WTC11 (cell line): ENCODE measurements at regions not wholly inside any gene's neighbourhood (a gene's known extent, or its start where the extent isn't known, plus 50 kb on each side); places are given as distances from the start of the nearest gene placed in this dataset.

ENCODE experiments used
- ATAC-seq: fragments of 200-7000 bp; cut with Tn5 transposase; 2 replicates; pipeline ENCODE4 v1.10.0; 2021; ENCODE audit warnings: mild to moderate bottlenecking, moderate library complexity
- CTCF ChIA-PET: fragments of 300-600 bp; sonication (Branson Sonifier 250); formaldehyde crosslinking; loops from one replicate; lab custom pipeline; 2021; ENCODE audit warnings: antibody characterized with exemption; lab: Charles Lee
- POLR2A ChIA-PET: fragments of 350-600 bp; sonication (Branson Sonifier 250); formaldehyde crosslinking; loops from one replicate; lab custom pipeline; 2021; ENCODE audit warnings: antibody characterized with exemption; lab: Charles Lee
- DNase-seq: peaks from one replicate; pipeline ENCODE4 v3.0.0; 2021; ENCODE audit warnings: low spot score
- H3K27ac Mint-ChIP-seq: 2 replicates; pipeline ENCODE4 v1.8.0; 2021; ENCODE audit warnings: mixed read lengths
- H3K27me3 Mint-ChIP-seq: 2 replicates; pipeline ENCODE4 v1.8.0; 2021; ENCODE audit warnings: low read depth, mild to moderate bottlenecking, moderate library complexity, mixed read lengths
- H3K36me3 Mint-ChIP-seq: 2 replicates; pipeline ENCODE4 v1.8.0; 2021; ENCODE audit warnings: mixed read lengths
- H3K4me1 Mint-ChIP-seq: 2 replicates; pipeline ENCODE4 v1.8.0; 2022; ENCODE audit warnings: mixed read lengths
- H3K4me3 Mint-ChIP-seq: 2 replicates; pipeline ENCODE4 v1.8.0; 2021; ENCODE audit warnings: mild to moderate bottlenecking, moderate library complexity, mixed read lengths
- H3K9me3 Mint-ChIP-seq: 2 replicates; pipeline ENCODE4 v1.8.0; 2021; ENCODE audit warnings: mixed read lengths
- GRHL2 ChIP-seq: fragments of 250-450 bp; sonication (Bioruptor Pico); IDR thresholded peaks from 2 replicates; pipeline ENCODE4 v1.8.0; 2022; ENCODE audit warnings: mild to moderate bottlenecking, moderate library complexity; ENCODE audit not compliant: insufficient replicate concordance, severe bottlenecking
- GTF2I ChIP-seq: fragments of 250-450 bp; sonication (Bioruptor Pico); conservative IDR thresholded peaks from 2 replicates; pipeline ENCODE4 v1.4.0; 2021; ENCODE audit warnings: mild to moderate bottlenecking
- HMGA2 ChIP-seq: fragments of 250-450 bp; sonication (Bioruptor Pico); IDR thresholded peaks from 2 replicates; pipeline ENCODE4 v1.4.0; 2021; ENCODE audit warnings: mild to moderate bottlenecking, moderate library complexity
- NFATC4 ChIP-seq: fragments of 250-450 bp; sonication (Bioruptor Pico); IDR thresholded peaks from 2 replicates; pipeline ENCODE4 v1.9.0; 2021; ENCODE audit warnings: mild to moderate bottlenecking
- NFYB ChIP-seq: sonication (generic); formaldehyde crosslinking; conservative IDR thresholded peaks from 2 replicates; pipeline ENCODE4 v1.8.0; 2022; ENCODE audit warnings: low read depth, missing genetic modification reagents
- NR1H2 ChIP-seq: sonication (generic); formaldehyde crosslinking; IDR thresholded peaks from 2 replicates; pipeline ENCODE4 v1.9.0; 2021; ENCODE audit warnings: mild to moderate bottlenecking, moderate library complexity, missing genetic modification reagents
- NR3C1 ChIP-seq: sonication (generic); formaldehyde crosslinking; conservative IDR thresholded peaks from 2 replicates; pipeline ENCODE4 v1.8.1; 2023; ENCODE audit warnings: low read depth, mild to moderate bottlenecking, missing genetic modification reagents
- TEAD4 ChIP-seq: sonication (generic); formaldehyde crosslinking; IDR thresholded peaks from 2 replicates; pipeline ENCODE4 v1.8.0; 2022; ENCODE audit warnings: mild to moderate bottlenecking, missing genetic modification reagents
- ZNF121 ChIP-seq: sonication (generic); formaldehyde crosslinking; IDR thresholded peaks from 2 replicates; pipeline ENCODE4 v1.8.0; 2023; ENCODE audit warnings: missing genetic modification reagents
- ZNF219 ChIP-seq: sonication (generic); formaldehyde crosslinking; IDR thresholded peaks from 2 replicates; pipeline ENCODE4 v1.8.0; 2023; ENCODE audit warnings: missing genetic modification reagents, mild to moderate bottlenecking, borderline replicate concordance
- ZNF416 ChIP-seq: fragments of 250-450 bp; sonication (Bioruptor Pico); IDR thresholded peaks from 2 replicates; pipeline ENCODE4 v1.9.0; 2021; ENCODE audit warnings: mild to moderate bottlenecking, inconsistent platforms
- ZNF671 ChIP-seq: fragments of 250-450 bp; sonication (Bioruptor Pico); IDR thresholded peaks from 2 replicates; pipeline ENCODE4 v1.8.0; 2021; ENCODE audit warnings: mild to moderate bottlenecking
- TF ChIP-seq, protein P1 (sequence below): sonication (generic); formaldehyde crosslinking; IDR thresholded peaks from 2 replicates; pipeline ENCODE4 v1.8.1; 2023; ENCODE audit warnings: mild to moderate bottlenecking, moderate library complexity, missing genetic modification reagents
- TF ChIP-seq, protein P2 (sequence below): sonication (generic); formaldehyde crosslinking; IDR thresholded peaks from 2 replicates; pipeline ENCODE4 v1.8.0; 2022; ENCODE audit warnings: mild to moderate bottlenecking, missing genetic modification reagents
- TF ChIP-seq, protein P3 (sequence below): fragments of 250-450 bp; sonication (Bioruptor Pico); IDR thresholded peaks from 2 replicates; pipeline ENCODE4 v1.9.0; 2021; ENCODE audit warnings: mild to moderate bottlenecking
- TF ChIP-seq, protein P4 (sequence below): fragments of 250-450 bp; sonication (Bioruptor Pico); IDR thresholded peaks from 2 replicates; pipeline ENCODE4 v1.9.0; 2021; ENCODE audit warnings: moderate library complexity, mild to moderate bottlenecking, inconsistent platforms, borderline replicate concordance
- TF ChIP-seq, protein P5 (sequence below): sonication (generic); formaldehyde crosslinking; IDR thresholded peaks from 2 replicates; pipeline ENCODE4 v1.8.1; 2023; ENCODE audit warnings: mild to moderate bottlenecking, missing genetic modification reagents
- TF ChIP-seq, protein P6 (sequence below): sonication (generic); formaldehyde crosslinking; IDR thresholded peaks from 2 replicates; pipeline ENCODE4 v1.8.0; 2022; ENCODE audit warnings: mild to moderate bottlenecking, missing genetic modification reagents
- TF ChIP-seq, protein P7 (sequence below): sonication (generic); formaldehyde crosslinking; IDR thresholded peaks from 2 replicates; pipeline ENCODE4 v1.8.1; 2022; ENCODE audit warnings: mild to moderate bottlenecking, missing genetic modification reagents, moderate library complexity, borderline replicate concordance

DNA sequence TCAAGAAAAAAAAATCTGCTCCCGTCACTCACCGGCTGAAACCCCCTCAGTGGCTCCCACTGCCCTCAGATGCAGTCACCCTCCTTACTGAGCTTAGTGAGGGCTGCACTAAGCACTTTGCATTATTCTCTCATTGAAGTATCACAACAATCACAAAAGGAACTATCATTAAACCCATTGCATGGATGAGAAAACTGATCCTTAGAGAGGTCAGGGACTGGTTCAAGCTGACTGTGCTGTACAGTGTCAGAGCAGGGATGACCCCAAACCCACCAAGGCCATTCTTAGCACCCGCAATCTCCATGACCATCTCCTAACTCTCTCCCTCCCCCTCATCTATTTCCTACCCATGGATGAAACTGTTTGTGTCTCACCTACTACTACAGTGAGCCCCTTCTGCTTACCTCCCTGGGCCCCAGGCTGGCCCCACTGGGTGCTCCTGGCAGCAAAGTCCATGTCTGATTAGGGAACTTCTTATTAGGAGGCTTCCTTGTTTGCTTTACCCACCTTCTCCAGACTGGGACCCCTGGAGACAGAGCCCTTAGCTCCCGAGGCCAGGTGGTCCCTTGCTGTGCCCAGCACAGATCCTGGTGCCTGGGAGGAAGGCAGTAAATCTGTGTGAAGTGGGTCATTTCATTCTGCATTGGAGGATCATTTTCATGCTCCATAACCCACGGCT, 139.3 kb upstream of the ID2 start:
- H3K27me3 Mint-ChIP-seq, result no peaks in the 10 kb centered on the region
- ATAC-seq (no peak), DNase-seq (no peak)
- 0 out of 2 replicates have a peak, but pooled peaks cover 4% of the 10 kb centered on the region for H3K4me1 Mint-ChIP-seq
- no peak for TF ChIP-seq TEAD4 (CRISPR knock-in tag)
- TF ChIP-seq GRHL2 (CRISPR knock-in tag), result no peak
- TF ChIP-seq, protein P1, sequence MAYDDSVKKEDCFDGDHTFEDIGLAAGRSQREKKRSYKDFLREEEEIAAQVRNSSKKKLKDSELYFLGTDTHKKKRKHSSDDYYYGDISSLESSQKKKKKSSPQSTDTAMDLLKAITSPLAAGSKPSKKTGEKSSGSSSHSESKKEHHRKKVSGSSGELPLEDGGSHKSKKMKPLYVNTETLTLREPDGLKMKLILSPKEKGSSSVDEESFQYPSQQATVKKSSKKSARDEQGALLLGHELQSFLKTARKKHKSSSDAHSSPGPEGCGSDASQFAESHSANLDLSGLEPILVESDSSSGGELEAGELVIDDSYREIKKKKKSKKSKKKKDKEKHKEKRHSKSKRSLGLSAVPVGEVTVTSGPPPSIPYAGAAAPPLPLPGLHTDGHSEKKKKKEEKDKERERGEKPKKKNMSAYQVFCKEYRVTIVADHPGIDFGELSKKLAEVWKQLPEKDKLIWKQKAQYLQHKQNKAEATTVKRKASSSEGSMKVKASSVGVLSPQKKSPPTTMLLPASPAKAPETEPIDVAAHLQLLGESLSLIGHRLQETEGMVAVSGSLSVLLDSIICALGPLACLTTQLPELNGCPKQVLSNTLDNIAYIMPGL (CRISPR knock-in tag), result no peak
- TF ChIP-seq ZNF121 (CRISPR knock-in tag), result no peak
- no peak for TF ChIP-seq NR3C1 (CRISPR knock-in tag)
- TF ChIP-seq NFATC4 (CRISPR knock-in tag), result no peak
- TF ChIP-seq, protein P2, sequence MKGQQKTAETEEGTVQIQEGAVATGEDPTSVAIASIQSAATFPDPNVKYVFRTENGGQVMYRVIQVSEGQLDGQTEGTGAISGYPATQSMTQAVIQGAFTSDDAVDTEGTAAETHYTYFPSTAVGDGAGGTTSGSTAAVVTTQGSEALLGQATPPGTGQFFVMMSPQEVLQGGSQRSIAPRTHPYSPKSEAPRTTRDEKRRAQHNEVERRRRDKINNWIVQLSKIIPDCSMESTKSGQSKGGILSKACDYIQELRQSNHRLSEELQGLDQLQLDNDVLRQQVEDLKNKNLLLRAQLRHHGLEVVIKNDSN (CRISPR knock-in tag), result no peak
- no peak for TF ChIP-seq ZNF671 (CRISPR knock-in tag)
- TF ChIP-seq, protein P3, sequence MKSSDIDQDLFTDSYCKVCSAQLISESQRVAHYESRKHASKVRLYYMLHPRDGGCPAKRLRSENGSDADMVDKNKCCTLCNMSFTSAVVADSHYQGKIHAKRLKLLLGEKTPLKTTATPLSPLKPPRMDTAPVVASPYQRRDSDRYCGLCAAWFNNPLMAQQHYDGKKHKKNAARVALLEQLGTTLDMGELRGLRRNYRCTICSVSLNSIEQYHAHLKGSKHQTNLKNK (CRISPR knock-in tag), result no peak
- TF ChIP-seq NFYB (CRISPR knock-in tag), result no peak
- no peak for TF ChIP-seq GTF2I (CRISPR knock-in tag)
- TF ChIP-seq, protein P4, sequence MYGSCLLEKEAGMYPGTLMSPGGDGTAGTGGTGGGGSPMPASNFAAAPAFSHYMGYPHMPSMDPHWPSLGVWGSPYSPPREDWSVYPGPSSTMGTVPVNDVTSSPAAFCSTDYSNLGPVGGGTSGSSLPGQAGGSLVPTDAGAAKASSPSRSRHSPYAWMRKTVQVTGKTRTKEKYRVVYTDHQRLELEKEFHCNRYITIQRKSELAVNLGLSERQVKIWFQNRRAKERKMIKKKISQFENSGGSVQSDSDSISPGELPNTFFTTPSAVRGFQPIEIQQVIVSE (CRISPR knock-in tag), result no peak
- TF ChIP-seq ZNF219 (CRISPR knock-in tag), result no peak
- TF ChIP-seq, protein P5, sequence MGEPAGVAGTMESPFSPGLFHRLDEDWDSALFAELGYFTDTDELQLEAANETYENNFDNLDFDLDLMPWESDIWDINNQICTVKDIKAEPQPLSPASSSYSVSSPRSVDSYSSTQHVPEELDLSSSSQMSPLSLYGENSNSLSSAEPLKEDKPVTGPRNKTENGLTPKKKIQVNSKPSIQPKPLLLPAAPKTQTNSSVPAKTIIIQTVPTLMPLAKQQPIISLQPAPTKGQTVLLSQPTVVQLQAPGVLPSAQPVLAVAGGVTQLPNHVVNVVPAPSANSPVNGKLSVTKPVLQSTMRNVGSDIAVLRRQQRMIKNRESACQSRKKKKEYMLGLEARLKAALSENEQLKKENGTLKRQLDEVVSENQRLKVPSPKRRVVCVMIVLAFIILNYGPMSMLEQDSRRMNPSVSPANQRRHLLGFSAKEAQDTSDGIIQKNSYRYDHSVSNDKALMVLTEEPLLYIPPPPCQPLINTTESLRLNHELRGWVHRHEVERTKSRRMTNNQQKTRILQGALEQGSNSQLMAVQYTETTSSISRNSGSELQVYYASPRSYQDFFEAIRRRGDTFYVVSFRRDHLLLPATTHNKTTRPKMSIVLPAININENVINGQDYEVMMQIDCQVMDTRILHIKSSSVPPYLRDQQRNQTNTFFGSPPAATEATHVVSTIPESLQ (CRISPR knock-in tag), result no peak
- TF ChIP-seq, protein P6, sequence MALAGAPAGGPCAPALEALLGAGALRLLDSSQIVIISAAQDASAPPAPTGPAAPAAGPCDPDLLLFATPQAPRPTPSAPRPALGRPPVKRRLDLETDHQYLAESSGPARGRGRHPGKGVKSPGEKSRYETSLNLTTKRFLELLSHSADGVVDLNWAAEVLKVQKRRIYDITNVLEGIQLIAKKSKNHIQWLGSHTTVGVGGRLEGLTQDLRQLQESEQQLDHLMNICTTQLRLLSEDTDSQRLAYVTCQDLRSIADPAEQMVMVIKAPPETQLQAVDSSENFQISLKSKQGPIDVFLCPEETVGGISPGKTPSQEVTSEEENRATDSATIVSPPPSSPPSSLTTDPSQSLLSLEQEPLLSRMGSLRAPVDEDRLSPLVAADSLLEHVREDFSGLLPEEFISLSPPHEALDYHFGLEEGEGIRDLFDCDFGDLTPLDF (CRISPR knock-in tag), result no peak
- no peak for TF ChIP-seq ZNF416 (CRISPR knock-in tag)
- TF ChIP-seq HMGA2 (CRISPR knock-in tag), result no peak
- TF ChIP-seq NR1H2 (CRISPR knock-in tag), result no peak
- TF ChIP-seq, protein P7, sequence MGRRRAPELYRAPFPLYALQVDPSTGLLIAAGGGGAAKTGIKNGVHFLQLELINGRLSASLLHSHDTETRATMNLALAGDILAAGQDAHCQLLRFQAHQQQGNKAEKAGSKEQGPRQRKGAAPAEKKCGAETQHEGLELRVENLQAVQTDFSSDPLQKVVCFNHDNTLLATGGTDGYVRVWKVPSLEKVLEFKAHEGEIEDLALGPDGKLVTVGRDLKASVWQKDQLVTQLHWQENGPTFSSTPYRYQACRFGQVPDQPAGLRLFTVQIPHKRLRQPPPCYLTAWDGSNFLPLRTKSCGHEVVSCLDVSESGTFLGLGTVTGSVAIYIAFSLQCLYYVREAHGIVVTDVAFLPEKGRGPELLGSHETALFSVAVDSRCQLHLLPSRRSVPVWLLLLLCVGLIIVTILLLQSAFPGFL (CRISPR knock-in tag), result no peak
- POLR2A ChIA-PET, result no interaction called here
- CTCF ChIA-PET, result no interaction called here
- H3K27ac Mint-ChIP-seq, result no peak overlapping the region
- no peak overlapping the region for H3K4me3 Mint-ChIP-seq
- H3K9me3 Mint-ChIP-seq, result no peaks in the 10 kb centered on the region
- H3K36me3 Mint-ChIP-seq, result no peaks in the 10 kb centered on the region
